Thyroid gland (tissue), 4 donors: ENCODE measurements at regions not wholly inside any gene's neighbourhood (a gene's known extent, or its start where the extent isn't known, plus 50 kb on each side); places are given as distances from the start of the nearest gene placed in this dataset.

Experiments used
- DNase-seq, 2 donors: peaks; one replicate each; pipeline ENCODE4 v3.0.0-alpha.2; 2019
- H3K27ac ChIP-seq, 3 donors: fragments of 200-600 bp; sonication (generic); 1 replicate in 2 of 3; 2 replicates in 1 of 3; pipeline ENCODE4 v1.5.1; 2016 to 2019; ENCODE audit warnings: mild to moderate bottlenecking in 1 of 3, moderate library complexity in 1 of 3
- H3K27me3 ChIP-seq: fragments of 200-600 bp; sonication (generic); one replicate; pipeline ENCODE4 v1.5.1; 2019
- H3K36me3 ChIP-seq, 2 donors: fragments of 200-600 bp; sonication (generic); one replicate each; pipeline ENCODE4 v1.5.1; 2016 to 2019
- H3K4me1 ChIP-seq, 2 donors: fragments of 200-600 bp; sonication (generic); one replicate each; pipeline ENCODE4 v1.5.1; 2017 to 2019
- H3K4me3 ChIP-seq, 3 donors: fragments of 200-600 bp; sonication (generic); replicated peaks in 1 of 3; 1 replicate in 2 of 3; 2 replicates in 1 of 3; pipeline ENCODE4 v1.5.1; 2016; ENCODE audit warnings: mild to moderate bottlenecking in 1 of 3
- H3K9me3 ChIP-seq: fragments of 200-600 bp; sonication (generic); one replicate; pipeline ENCODE4 v1.5.1; 2017
- POLR2A ChIP-seq, 2 donors: fragments of 450-650 bp; IDR thresholded peaks; one replicate each; pipeline ENCODE4 v1.6.1; 2017; ENCODE audit warnings: antibody characterized with exemption in 2 of 2, mild to moderate bottlenecking in 2 of 2, moderate library complexity in 1 of 2
- WGBS, 2 donors: methylation state at CpG; one replicate each; pipeline ENCODE4 v1.1.5; 2017; 5-methylcytosine and 5-hydroxymethylcytosine counted together
- intact Hi-C: fragments of 100-400 bp; cut with DNase I; formaldehyde crosslinking; loops from one replicate; pipeline ENCODE4 v1.15.1; 2023
- TF ChIP-seq, protein P1 (sequence below), 6 experiments: fragments of 200-600 bp in 3 of 6; fragments of 450-650 bp in 3 of 6; sonication (generic) in 3 of 6; IDR thresholded peaks; one replicate each; pipeline ENCODE4 v1.5.1; 2016 to 2019; ENCODE audit warnings: antibody characterized with exemption in 6 of 6, mild to moderate bottlenecking in 2 of 6, inconsistent platforms in 1 of 6, moderate library complexity in 1 of 6

DNA sequence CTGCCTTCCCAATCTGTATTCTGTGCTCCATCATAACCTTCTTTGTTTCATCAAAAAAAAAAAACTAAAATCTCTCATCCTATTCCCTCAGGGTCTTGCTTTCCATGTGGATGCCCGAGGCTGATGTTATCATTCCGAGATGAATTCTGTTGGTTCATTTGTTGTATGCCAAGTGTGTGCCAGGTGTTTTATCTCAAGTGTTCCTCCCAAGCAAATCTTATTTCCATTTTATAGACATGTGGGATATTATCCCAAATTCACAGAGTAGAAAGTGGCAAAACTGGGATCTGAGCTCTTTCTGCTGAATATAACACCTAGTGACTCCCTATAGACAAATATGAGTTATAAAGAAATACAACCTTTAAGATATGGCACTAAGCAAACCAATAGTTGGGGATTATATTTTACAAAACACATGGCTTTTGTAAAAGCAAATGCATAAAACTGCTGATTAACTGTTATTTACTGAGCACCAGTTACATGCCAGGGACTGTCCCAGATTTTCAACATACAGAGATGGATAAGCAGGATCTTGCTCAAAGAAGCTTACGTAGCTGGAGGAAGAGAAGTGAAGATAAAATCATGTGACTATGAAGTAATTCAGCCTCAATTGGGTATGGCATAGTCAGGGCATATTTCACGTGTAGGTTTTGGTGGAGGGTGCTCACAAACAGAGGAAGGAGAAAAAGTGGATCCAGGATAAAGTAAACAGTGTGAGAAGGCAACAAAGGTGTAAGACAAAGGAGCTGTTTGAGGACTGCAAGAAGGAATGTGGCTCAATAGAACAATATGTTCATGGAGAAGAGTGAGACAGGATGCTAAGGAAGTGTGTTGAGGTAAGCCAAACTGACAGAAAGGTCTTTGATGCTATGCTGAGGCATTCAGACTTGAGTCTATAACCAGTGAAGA, 143.3 kb upstream of the ADAMTSL1 start:
- H3K9me3 ChIP-seq, result no peaks in the 10 kb centered on the region
- peaks cover 0 to 10% of the 10 kb centered on the region in 2 donors for H3K4me1 ChIP-seq
- no peak overlapping the region for H3K27ac ChIP-seq
- TF ChIP-seq, protein P1, sequence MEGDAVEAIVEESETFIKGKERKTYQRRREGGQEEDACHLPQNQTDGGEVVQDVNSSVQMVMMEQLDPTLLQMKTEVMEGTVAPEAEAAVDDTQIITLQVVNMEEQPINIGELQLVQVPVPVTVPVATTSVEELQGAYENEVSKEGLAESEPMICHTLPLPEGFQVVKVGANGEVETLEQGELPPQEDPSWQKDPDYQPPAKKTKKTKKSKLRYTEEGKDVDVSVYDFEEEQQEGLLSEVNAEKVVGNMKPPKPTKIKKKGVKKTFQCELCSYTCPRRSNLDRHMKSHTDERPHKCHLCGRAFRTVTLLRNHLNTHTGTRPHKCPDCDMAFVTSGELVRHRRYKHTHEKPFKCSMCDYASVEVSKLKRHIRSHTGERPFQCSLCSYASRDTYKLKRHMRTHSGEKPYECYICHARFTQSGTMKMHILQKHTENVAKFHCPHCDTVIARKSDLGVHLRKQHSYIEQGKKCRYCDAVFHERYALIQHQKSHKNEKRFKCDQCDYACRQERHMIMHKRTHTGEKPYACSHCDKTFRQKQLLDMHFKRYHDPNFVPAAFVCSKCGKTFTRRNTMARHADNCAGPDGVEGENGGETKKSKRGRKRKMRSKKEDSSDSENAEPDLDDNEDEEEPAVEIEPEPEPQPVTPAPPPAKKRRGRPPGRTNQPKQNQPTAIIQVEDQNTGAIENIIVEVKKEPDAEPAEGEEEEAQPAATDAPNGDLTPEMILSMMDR (IDR thresholded peaks at IDR 0.05), result no peak
- no peak for TF ChIP-seq POLR2A (IDR thresholded peaks at IDR 0.05)
- intact Hi-C loops, result no loop called here
- WGBS, 2 donors, result 88% methylated on average over 4 of the region's 4 CpGs
- H3K27me3 ChIP-seq, result no peaks in the 10 kb centered on the region
- H3K36me3 ChIP-seq, result no peaks in the 10 kb centered on the region
- no peak for DNase-seq
- H3K4me3 ChIP-seq, result no peak overlapping the region

DNA sequence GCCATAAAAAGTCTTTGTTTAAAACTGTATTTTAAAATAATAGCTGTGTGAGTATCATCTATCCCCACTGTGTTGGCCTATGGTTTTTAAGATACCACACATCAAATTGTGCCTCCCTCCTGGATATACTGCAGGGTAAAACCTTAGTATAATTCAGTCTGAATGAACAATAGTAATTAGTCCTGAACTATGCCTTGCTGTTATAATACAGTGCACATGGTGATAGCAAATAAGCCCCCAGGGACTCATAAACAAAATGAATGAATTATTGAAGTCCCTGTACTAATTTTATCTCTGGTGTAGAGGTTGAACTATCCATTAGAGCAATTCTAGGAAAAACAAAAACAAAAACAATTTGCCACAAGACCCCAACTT, 142.7 kb upstream of the ADAMTSL1 start:
- no peak for DNase-seq
- no peak overlapping the region for H3K4me3 ChIP-seq
- no peaks in the 10 kb centered on the region for H3K36me3 ChIP-seq
- intact Hi-C loops, result no loop called here
- TF ChIP-seq, protein P1 (IDR thresholded peaks at IDR 0.05), result no peak
- TF ChIP-seq POLR2A (IDR thresholded peaks at IDR 0.05), result no peak
- no peaks in the 10 kb centered on the region for H3K27me3 ChIP-seq
- H3K27ac ChIP-seq, result no peak overlapping the region
- peaks cover 0 to 10% of the 10 kb centered on the region in 2 donors for H3K4me1 ChIP-seq
- H3K9me3 ChIP-seq, result no peaks in the 10 kb centered on the region

DNA sequence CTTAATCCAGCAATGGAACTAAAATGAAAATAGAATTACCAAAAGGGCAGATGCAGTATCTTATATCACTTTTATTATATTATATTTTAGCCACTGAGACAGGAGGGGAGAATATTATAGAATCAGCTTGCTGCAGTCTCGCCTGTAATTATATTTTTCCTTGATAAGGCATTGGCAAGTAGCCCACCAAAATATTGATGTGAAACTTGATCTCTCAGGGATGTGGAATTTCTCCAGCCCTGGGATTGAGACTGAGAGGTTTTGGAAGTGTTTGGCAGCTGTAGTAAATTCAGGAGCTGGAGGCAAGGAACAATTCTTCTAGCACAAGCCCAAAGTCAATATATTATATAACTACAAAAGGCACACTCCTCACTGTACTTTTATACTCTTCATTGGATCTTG, 142.1 kb upstream of the ADAMTSL1 start:
- TF ChIP-seq, protein P1 (IDR thresholded peaks at IDR 0.05), result no peak
- no peak for TF ChIP-seq POLR2A (IDR thresholded peaks at IDR 0.05)
- 27 to 39% methylated on average over 1 of the region's 1 CpG for WGBS, 2 donors
- H3K27ac ChIP-seq, result no peak overlapping the region
- no peak overlapping the region for H3K4me3 ChIP-seq
- intact Hi-C loops, result no loop called here
- peaks cover 0 to 10% of the 10 kb centered on the region in 2 donors for H3K4me1 ChIP-seq
- no peak for DNase-seq
- no peaks in the 10 kb centered on the region for H3K27me3 ChIP-seq
- no peaks in the 10 kb centered on the region for H3K9me3 ChIP-seq
- H3K36me3 ChIP-seq, result no peaks in the 10 kb centered on the region

DNA sequence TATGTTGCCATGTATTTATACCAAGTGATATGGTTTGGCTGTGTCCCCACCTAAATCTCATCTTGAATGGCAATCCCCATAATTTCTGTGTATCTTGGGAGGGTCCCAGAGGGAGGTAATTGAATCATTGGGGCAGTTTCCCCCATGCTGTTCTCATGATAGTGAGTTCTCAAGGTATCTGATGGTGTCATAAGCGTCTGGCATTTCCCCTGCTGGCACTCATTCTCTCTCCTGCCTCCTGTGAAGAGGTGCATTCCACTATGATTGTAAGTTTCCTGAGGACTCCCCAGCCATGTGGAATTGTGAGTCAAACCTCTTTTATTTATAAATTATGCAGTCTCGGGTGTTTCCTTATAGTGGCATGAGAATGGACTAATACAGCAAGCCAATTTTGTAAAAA, 140.8 kb upstream of the ADAMTSL1 start:
- TF ChIP-seq POLR2A (IDR thresholded peaks at IDR 0.05), result no peak
- TF ChIP-seq, protein P1 (IDR thresholded peaks at IDR 0.05), result no peak
- 78 to 95% methylated on average over 2 of the region's 2 CpGs for WGBS, 2 donors
- H3K4me3 ChIP-seq, result no peak overlapping the region
- intact Hi-C loops, result no loop called here
- H3K27me3 ChIP-seq, result no peaks in the 10 kb centered on the region
- no peaks in the 10 kb centered on the region for H3K36me3 ChIP-seq
- no peak overlapping the region for H3K27ac ChIP-seq
- no peaks in the 10 kb centered on the region for H3K9me3 ChIP-seq
- peaks cover 0 to 10% of the 10 kb centered on the region in 2 donors for H3K4me1 ChIP-seq
- no peak for DNase-seq

DNA sequence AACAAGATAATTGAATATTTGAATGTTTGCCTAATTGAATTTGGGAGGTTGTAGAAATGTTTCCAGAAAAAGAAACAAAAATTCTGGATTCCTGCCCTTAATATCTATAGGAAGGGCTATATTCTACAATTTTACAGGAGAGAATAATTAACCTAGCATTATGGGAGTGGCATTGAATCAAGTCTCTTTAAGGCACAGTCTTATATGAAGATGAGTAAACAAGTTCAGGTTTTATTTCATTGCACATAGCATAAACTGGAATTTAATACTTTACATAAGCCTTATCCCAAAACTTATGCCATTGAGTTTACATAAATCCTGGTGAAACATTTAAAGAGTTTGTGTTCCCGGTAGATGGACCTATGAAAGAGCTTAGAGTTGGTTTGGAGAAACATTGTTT, 138.1 kb upstream of the ADAMTSL1 start:
- no peaks in the 10 kb centered on the region for H3K36me3 ChIP-seq
- no peaks in the 10 kb centered on the region for H3K9me3 ChIP-seq
- H3K4me1 ChIP-seq, result peaks cover 0 to 10% of the 10 kb centered on the region in 2 donors
- H3K4me3 ChIP-seq, result no peak overlapping the region
- TF ChIP-seq, protein P1 (IDR thresholded peaks at IDR 0.05), result no peak
- TF ChIP-seq POLR2A (IDR thresholded peaks at IDR 0.05), result no peak
- H3K27ac ChIP-seq, result no peak overlapping the region
- no peaks in the 10 kb centered on the region for H3K27me3 ChIP-seq
- WGBS, 2 donors, result 98 to 100% methylated on average over 1 of the region's 1 CpG
- DNase-seq, result no peak
- intact Hi-C loops, result no loop called here
